GM19397 (cell line): ENCODE measurements at regions not wholly inside any gene's neighbourhood (a gene's known extent, or its start where the extent isn't known, plus 50 kb on each side); places are given as distances from the start of the nearest gene placed in this dataset.

Experiments used
- ATAC-seq: cut with Tn5 transposase; IDR thresholded peaks from one replicate; pipeline ENCODE4 v1.9.1; 2021; ENCODE audit warnings: mild to moderate bottlenecking, moderate library complexity; ENCODE audit not compliant: unreplicated experiment

DNA sequence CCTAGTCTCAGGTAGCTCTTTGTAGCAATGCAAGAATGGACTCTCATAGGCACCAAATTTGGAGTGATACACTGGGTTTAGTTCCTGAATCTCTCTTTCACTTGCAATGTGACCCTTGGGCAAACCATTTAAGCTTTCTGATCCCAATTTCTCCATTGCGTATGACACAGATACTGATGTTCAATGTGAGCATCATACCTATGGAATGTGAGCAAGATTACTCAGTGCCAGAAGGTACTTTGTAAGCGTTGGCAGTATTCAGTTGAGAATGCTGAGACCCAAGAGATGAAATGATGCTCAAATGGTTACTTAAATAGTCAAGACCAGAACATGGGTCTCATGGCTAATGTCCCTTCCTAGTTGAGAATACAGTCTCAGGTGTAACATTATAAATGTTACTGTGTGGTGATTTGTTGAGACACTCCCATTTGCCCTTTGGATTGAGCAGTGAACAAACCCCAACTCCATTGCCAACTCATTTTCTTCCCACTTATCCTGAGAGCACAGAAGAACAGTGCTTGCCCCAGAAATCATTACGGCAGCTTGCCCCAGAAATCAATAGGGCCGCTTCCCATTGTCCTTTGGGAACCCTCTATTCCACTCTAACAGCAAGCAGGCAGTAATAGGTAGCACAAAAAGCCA, 134.1 kb downstream of the SOX9 start:
- no peak for ATAC-seq

GRCh38 chr17:72255481-72255880, 134.7 kb downstream of the SOX9 start:
- ATAC-seq = no peak

DNA sequence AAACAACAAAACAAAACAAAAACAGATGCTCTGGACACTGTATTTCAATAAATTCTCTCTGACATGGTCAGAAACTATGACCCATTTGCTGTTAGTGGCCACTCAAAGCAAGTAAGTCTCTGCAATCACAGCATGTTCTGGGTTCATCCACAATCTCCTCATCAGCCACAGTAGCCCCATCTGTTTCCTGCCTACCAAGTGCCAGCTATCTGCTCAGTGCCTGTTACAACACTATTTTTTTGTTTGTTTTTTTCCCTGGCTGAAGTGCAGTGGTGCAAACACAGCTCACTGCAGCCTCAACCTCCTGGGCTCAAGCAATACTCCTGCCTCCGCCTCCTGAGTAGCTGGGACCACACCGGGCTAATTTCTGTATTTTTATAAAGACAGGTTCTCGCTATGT, 137.9 kb downstream of the SOX9 start:
- no peak for ATAC-seq

- ATAC-seq = no peak
These were observed 139.1 kb downstream of the SOX9 start for GRCh38 chr17:72259922-72260321.

GRCh38 chr17:72262766-72263165, 141.9 kb downstream of the SOX9 start:
- no peak for ATAC-seq

GRCh38 chr17:72264682-72265405, 144.0 kb downstream of the SOX9 start:
- ATAC-seq = peak; percentile 52

GRCh38 chr17:72266112-72266775, 145.4 kb downstream of the SOX9 start:
- no peak for ATAC-seq

DNA sequence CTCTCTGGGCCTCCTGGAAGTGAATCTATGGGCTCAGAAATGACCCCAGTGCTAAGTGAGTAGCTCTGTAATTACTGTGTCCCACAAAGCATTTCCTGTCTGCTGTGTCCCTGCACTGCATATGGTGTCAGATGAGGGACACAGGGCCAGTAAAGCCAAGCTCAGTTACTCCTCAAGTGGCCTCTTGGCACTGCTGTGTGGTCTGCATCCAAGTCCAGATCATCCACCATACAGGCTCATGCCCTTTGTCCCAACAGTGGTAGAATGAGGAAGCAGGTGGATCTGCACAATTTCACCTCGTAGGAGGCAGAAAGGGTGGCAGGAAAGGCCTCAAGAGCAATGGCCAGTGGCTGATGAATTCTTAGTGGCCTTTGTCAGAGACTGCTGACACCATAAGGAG, 146.8 kb downstream of the SOX9 start:
- no peak for ATAC-seq

DNA sequence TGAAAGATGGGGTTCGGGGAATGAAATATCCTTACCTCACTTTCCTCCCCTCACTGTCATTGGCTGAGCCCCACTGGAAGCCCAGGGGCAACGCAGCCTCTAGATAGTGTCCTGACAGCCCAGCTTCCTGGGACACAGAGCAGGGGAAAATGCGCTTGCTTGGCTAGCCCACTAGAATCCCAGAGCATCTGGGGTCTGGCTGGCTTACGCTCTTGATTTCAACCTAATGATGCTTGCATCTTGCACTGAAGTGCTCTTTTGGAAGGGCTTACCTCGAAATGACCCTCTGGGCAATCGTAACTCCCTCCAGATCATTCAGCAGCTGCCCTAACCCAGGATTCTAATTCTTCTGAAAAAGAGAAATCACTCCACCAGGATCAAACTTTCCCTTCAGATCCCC, 147.6 kb downstream of the SOX9 start:
- no peak for ATAC-seq

GRCh38 chr17:72270273-72270924, 149.6 kb downstream of the SOX9 start:
- no peak for ATAC-seq

DNA sequence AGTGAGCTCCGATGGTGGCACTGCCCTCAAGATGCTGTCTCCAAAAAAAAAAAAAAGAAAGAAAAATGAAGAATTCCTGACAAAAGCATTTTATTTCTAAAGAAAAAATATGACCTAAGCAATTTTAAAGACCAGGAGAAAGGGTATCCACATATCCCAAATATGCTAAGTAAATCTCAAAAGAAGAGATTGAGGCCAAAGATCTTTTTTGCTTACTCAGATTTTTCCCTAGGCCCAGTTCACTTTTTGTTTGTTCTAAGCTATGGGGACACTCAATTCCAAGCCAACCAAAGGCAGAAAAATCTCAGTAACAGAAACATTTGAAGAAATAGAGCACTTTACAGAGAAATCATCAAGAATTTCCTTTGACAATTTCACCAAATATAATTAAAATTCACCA, 150.8 kb downstream of the SOX9 start:
- ATAC-seq = no peak

DNA sequence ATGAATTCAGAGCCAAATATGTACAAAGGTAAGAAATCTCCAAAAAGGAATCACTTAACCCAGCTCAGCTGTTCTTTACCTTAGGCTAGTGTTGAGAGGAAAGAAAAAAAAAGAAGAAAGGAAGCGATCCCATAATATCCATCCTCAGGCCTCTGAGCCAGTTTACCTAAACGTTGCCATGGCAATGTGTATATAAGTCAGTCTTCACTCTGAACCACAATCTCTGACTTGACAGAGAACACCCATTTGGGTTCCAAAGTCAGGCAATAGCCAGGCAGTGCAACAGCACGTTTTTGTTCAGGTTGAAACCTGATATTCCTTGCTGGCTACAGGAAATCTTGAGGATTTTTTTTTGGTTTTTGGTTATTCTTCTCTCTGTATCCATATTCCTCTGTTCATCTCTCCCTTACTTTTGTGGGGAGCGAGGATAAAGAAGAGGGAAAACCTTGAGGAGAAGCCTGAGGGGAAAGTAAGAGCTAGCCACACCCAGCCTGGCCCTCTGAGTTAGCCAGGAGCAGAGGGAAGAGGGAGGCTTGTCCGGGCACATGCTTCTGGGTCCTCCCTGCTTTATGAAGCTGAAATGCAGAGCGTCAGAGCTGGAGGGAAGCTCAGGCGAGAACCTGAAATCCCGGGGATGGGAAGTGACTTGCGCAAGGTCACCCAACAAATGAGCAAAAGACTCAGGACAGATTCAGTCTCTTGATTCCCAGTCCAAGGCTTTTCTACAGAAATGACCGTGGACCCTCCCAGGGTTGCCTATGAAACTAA, 152.7 kb downstream of the SOX9 start:
- ATAC-seq = no peak

- no peak for ATAC-seq
These were observed 153.8 kb downstream of the SOX9 start for GRCh38 chr17:72274614-72275013.

DNA sequence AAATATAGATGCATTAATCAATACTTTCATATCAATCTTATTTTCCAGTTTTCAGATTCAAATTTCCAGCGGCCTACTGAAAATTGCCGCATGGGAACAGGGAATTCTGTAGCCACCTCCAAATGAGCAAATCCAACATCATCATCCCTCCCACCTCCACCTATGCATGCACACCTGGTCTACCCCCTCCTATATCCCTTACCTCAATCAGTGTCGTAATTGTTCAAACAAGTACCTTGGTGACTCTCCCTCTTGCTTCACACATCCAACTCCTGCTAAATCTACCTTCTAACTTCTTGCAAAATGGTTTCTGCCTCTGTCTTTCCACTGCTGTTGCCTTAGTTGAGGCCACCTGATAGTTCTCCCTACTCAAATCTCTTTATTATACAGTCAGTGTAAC, 160.1 kb downstream of the SOX9 start:
- ATAC-seq = no peak

GRCh38 chr17:72282439-72283029, 161.7 kb downstream of the SOX9 start:
- ATAC-seq = no peak

GRCh38 chr17:72284806-72285205, 164.0 kb downstream of the SOX9 start:
- no peak for ATAC-seq

DNA sequence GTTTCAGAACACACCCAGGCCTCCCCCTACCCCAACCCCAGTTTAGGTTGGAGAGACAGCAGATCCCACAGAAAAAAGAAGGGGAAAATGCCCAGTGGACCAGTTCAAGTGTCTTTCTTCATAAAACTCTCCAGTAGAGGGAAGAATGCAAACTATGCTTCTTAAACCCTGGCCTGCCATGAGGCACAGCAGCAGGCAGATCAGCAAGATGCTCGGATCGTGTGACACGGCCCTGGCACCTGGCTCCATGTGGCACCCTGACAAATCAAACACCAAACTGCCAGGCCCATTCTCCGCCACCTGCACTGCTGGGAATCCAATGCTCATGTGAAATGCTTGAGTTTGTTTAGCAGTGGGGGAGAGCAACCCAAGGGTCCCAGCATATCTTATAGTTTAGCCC, 166.8 kb downstream of the SOX9 start:
- no peak for ATAC-seq

DNA sequence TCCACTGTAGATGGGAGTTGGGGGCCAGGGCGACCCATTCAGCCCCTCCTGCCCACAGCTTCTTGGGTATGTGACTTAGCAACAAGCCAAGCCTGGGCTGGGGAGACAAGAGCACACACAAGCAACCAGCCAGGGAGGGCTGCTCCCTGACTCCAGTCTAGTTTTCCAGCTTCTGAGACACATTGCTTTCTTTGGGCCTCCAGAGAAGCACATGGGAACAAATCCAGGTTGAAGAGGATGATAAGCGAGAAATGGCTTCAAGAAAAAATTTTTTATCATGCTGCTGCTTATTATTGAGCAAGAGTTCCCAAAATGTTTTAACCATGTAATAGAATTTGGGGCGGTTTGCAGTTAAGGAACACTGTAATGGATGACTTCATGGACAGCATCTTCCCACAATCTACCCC, 173.7 kb downstream of the SOX9 start:
- ATAC-seq = no peak

DNA sequence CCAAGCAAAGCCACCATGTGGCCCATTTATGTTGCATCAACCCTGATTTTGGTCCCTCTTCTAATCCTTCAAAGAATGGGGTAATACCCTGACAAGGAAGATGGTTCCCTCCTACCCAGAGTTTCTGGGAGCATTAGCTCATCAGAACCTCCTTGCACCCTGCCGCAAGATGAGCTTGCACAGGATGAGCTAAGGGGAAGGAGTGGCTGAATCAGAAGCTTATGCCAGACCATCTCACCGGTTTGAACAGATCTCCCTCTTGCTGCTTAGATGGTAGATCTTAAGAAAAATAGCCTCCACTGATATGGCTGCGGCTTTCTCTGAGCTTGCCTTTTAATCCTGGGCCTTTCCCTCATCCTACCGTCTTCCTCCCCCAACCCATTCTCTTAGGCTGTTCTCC, 175.1 kb downstream of the SOX9 start:
- no peak for ATAC-seq

DNA sequence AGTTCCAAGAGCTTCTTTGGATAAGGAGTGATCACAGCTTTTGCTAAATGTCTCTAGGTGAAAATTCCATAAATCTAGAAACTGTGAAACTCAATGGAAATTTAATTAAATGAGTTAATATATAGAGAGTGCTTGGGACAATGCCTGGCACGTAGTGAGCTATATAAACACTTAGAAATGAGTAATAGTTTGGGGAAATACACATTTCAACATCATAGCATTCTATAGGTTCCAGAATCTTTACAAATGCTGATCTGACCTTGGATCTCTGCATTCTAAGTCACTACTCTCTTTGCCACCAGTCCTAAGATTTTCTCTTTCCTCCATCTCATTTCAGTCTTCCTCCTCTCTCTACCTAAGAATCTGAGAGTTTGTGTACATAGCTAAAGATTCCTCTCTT, 175.6 kb downstream of the SOX9 start:
- no peak for ATAC-seq
